CD4-positive, alpha-beta memory T cell (primary cell): ENCODE measurements at regions not wholly inside any gene's neighbourhood (a gene's known extent, or its start where the extent isn't known, plus 50 kb on each side); places are given as distances from the start of the nearest gene placed in this dataset.
A peak's percentile ranks its signal among the peaks of the same experiment; 100 is the strongest.

ENCODE experiments used
- CTCF ChIA-PET: fragments of 350-600 bp; sonication (Branson Sonifier 250); formaldehyde crosslinking; loops from one replicate; lab custom pipeline; 2021; ENCODE audit warnings: inconsistent platforms; ENCODE audit not compliant: partially characterized antibody; lab: Charles Lee
- POLR2A ChIA-PET: fragments of 350-600 bp; sonication (Branson Sonifier 250); formaldehyde crosslinking; loops from one replicate; lab custom pipeline; 2021; ENCODE audit not compliant: partially characterized antibody; lab: Charles Lee
- DNase-seq, 5 donors: peaks; one replicate each; pipeline versions ENCODE4 v3.0.0 to v3.0.0-alpha.2; 2020 to 2022; ENCODE audit warnings: mixed read lengths in 1 of 5
- H3K27ac ChIP-seq: one replicate; pipeline ENCODE4 v1.7.0; 2013; ENCODE audit warnings: low read depth, low read length
- H3K27me3 ChIP-seq: 2 replicates; pipeline ENCODE4 v1.7.0; 2013; ENCODE audit warnings: mild to moderate bottlenecking, low read length, moderate library complexity; ENCODE audit not compliant: insufficient read depth
- H3K36me3 ChIP-seq: 2 replicates; pipeline ENCODE4 v1.7.0; 2013; ENCODE audit warnings: mild to moderate bottlenecking, low read length, moderate library complexity; ENCODE audit not compliant: insufficient read depth
- H3K4me1 ChIP-seq: 2 replicates; pipeline ENCODE4 v1.7.0; 2013; ENCODE audit warnings: mild to moderate bottlenecking, low read length, moderate library complexity; ENCODE audit not compliant: insufficient read depth
- H3K4me3 ChIP-seq, 2 donors: one replicate each; pipeline ENCODE4 v1.7.0; 2013; ENCODE audit warnings: low read length in 2 of 2, mild to moderate bottlenecking in 1 of 2
- H3K9me3 ChIP-seq, 2 donors: one replicate each; pipeline ENCODE4 v1.7.0; 2013; ENCODE audit warnings: low read length in 2 of 2, control low read depth in 1 of 2; ENCODE audit not compliant: control insufficient read depth in 1 of 2
- H3K27ac Mint-ChIP-seq, 7 donors: one replicate each; pipeline ENCODE4 v1.8.0; 2020 to 2021; ENCODE audit warnings: mixed read lengths in 7 of 7, mild to moderate bottlenecking in 6 of 7, inconsistent platforms in 3 of 7, moderate library complexity in 3 of 7
- H3K27me3 Mint-ChIP-seq, 2 donors: one replicate each; pipeline ENCODE4 v1.8.0; 2020 to 2021; ENCODE audit warnings: mixed read lengths in 2 of 2
- H3K36me3 Mint-ChIP-seq, 2 donors: one replicate each; pipeline ENCODE4 v1.8.0; 2020 to 2021; ENCODE audit warnings: mixed read lengths in 2 of 2, inconsistent platforms in 1 of 2, mild to moderate bottlenecking in 1 of 2
- H3K4me1 Mint-ChIP-seq, 4 donors: one replicate each; pipeline ENCODE4 v1.8.0; 2020 to 2021; ENCODE audit warnings: mixed read lengths in 4 of 4, mild to moderate bottlenecking in 1 of 4
- H3K4me3 Mint-ChIP-seq, 8 donors: one replicate each; pipeline ENCODE4 v1.8.0; 2020 to 2021; ENCODE audit warnings: mixed read lengths in 8 of 8, mild to moderate bottlenecking in 7 of 8, moderate library complexity in 6 of 8, inconsistent platforms in 3 of 8
- H3K9me3 Mint-ChIP-seq, 8 donors: one replicate each; pipeline ENCODE4 v1.8.0; 2020 to 2021; ENCODE audit warnings: mixed read lengths in 8 of 8, mild to moderate bottlenecking in 5 of 8, inconsistent platforms in 3 of 8, moderate library complexity in 1 of 8
- intact Hi-C: fragments of 100-400 bp; cut with micrococcal nuclease; formaldehyde crosslinking; loops from one replicate; pipeline ENCODE4 v1.15.1; 2023

GRCh38 chr16:85435286-85435685 is 177.8 kb upstream of the GSE1 start:
- POLR2A ChIA-PET: interaction anchor here (0.6 kb wide), 1 partner anchor 92 kb away, joined by 3 read pairs; no protein-coding TSS in a partner anchor
- CTCF ChIA-PET: interaction anchor here (1.6 kb wide), 1 partner anchor 12 kb away, joined by 3 read pairs; no protein-coding TSS in a partner anchor
- Mint-ChIP-seq H3K9me3 (no peaks in the 10 kb centered on the region), H3K36me3 (no peaks in the 10 kb centered on the region), H3K4me3 (no peak overlapping the region), H3K27me3 (no peaks in the 10 kb centered on the region), H3K27ac (no peak overlapping the region), H3K4me1 (peaks cover 0 to 2% (median 0%) of the 10 kb centered on the region in 4 donors)
- no peak overlapping the region for H3K27ac ChIP-seq
- no peaks in the 10 kb centered on the region for H3K36me3 ChIP-seq
- DNase-seq: no peak
- intact Hi-C loops: no loop called here
- no peaks in the 10 kb centered on the region for H3K9me3 ChIP-seq
- no peaks in the 10 kb centered on the region for H3K4me1 ChIP-seq
- no peak overlapping the region for H3K4me3 ChIP-seq
- no peaks in the 10 kb centered on the region for H3K27me3 ChIP-seq

- no peak overlapping the region for H3K27ac Mint-ChIP-seq
- Histone ChIP-seq H3K4me1 (no peaks in the 10 kb centered on the region), H3K9me3 (no peaks in the 10 kb centered on the region), H3K27ac (no peak overlapping the region), H3K4me3 (no peak overlapping the region), H3K36me3 (no peaks in the 10 kb centered on the region), H3K27me3 (no peaks in the 10 kb centered on the region)
- peaks cover 0 to 2% (median 0%) of the 10 kb centered on the region in 4 donors for H3K4me1 Mint-ChIP-seq
- H3K27me3 Mint-ChIP-seq: no peaks in the 10 kb centered on the region
- H3K4me3 Mint-ChIP-seq: no peak overlapping the region
- intact Hi-C loops: no loop called here
- H3K9me3 Mint-ChIP-seq: no peaks in the 10 kb centered on the region
- H3K36me3 Mint-ChIP-seq: no peaks in the 10 kb centered on the region
- ChIA-PET CTCF (interaction anchor here (1.0 to 1.6 kb wide), 2 partner anchors 12 to 13 kb away, joined by 3 to 4 read pairs; no protein-coding TSS in a partner anchor), POLR2A (interaction anchor here (0.6 kb wide), 1 partner anchor 91 kb away, joined by 3 read pairs; no protein-coding TSS in a partner anchor)
- DNase-seq: no peak
Measured at GRCh38 chr16:85435700-85436099, 177.4 kb upstream of the GSE1 start.

GRCh38 chr16:85436207-85436606 is 176.9 kb upstream of the GSE1 start:
- Mint-ChIP-seq H3K4me1 (peaks cover 0 to 2% (median 0%) of the 10 kb centered on the region in 4 donors), H3K9me3 (no peaks in the 10 kb centered on the region), H3K27me3 (no peaks in the 10 kb centered on the region), H3K27ac (peak overlapping the region in 1 of 7 donors; percentile 3), H3K4me3 (no peak overlapping the region), H3K36me3 (no peaks in the 10 kb centered on the region)
- POLR2A ChIA-PET: interaction anchor here (0.6 kb wide), 1 partner anchor 91 kb away, joined by 3 read pairs; no protein-coding TSS in a partner anchor
- intact Hi-C loops: no loop called here
- no peak overlapping the region for H3K27ac ChIP-seq
- CTCF ChIA-PET: interaction anchor here (1.0 to 1.6 kb wide), 2 partner anchors 11 to 14 kb away, joined by 3 to 4 read pairs; no protein-coding TSS in a partner anchor
- no peaks in the 10 kb centered on the region for H3K4me1 ChIP-seq
- DNase-seq: no peak
- H3K27me3 ChIP-seq: no peaks in the 10 kb centered on the region
- no peak overlapping the region for H3K4me3 ChIP-seq
- H3K36me3 ChIP-seq: no peaks in the 10 kb centered on the region
- no peaks in the 10 kb centered on the region for H3K9me3 ChIP-seq

GRCh38 chr16:85436636-85437165 is 176.4 kb upstream of the GSE1 start:
- Mint-ChIP-seq H3K36me3 (no peaks in the 10 kb centered on the region), H3K4me3 (no peak overlapping the region), H3K27ac (no peak overlapping the region), H3K27me3 (no peaks in the 10 kb centered on the region), H3K4me1 (peaks cover 0 to 2% (median 0%) of the 10 kb centered on the region in 4 donors), H3K9me3 (no peaks in the 10 kb centered on the region)
- Histone ChIP-seq H3K27ac (no peak overlapping the region), H3K9me3 (no peaks in the 10 kb centered on the region), H3K27me3 (no peaks in the 10 kb centered on the region), H3K36me3 (no peaks in the 10 kb centered on the region), H3K4me1 (no peaks in the 10 kb centered on the region), H3K4me3 (no peak overlapping the region)
- DNase-seq: no peak
- ChIA-PET POLR2A (no interaction called here), CTCF (interaction anchor here (1.0 to 1.6 kb wide), 2 partner anchors 11 to 14 kb away, joined by 3 to 4 read pairs; no protein-coding TSS in a partner anchor)
- intact Hi-C loops: no loop called here

DNA sequence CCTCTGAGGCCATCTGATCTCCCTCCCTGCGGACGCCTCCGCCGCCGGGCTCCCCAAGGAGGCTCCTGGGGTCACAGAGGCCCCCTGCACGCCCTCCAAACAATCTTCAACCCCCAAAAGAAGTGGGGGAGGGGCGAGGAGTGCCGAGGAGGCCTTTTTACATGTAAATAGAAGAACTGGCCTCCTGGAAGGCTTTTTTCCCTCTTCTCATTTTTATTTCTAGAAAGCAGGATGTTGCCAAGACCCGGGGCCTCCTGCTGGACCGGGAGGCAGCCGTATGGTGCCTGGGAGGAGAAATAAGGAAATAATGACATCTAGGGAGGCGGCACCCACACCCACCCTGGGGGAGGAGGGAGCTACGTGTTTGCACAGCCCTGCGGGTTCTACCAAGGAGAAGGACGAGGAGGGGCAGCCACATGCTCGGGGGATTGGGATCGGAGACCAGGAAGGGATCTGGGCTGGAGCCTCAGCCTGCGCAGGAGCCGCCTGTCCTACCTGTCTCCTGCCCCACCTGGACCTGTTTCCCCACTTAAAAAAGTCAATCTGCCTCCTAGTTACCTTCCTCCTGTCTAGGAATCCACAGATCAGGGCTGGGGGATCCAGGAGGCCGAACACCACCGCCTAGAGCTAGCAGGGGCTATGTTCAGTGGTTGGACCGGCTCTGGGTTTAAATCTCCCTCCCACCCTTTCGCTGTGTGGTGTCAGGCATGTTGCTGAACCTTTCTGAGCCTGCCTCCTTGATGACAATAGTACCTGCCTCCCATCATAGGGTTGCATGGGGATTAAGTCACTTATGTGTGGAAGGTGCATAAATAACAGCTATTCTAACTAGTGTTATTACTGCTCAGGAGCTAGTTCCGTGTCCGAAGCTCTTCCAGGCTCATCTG is 175.7 kb upstream of the GSE1 start:
- CTCF ChIA-PET: interaction anchor here (0.7 kb wide), 1 partner anchor 17 kb away, joined by 3 read pairs; no protein-coding TSS in a partner anchor
- Mint-ChIP-seq H3K9me3 (no peaks in the 10 kb centered on the region), H3K27me3 (no peaks in the 10 kb centered on the region), H3K4me3 (no peak overlapping the region), H3K4me1 (peaks cover 0 to 2% (median 0%) of the 10 kb centered on the region in 4 donors), H3K27ac (no peak overlapping the region), H3K36me3 (no peaks in the 10 kb centered on the region)
- Histone ChIP-seq H3K27ac (no peak overlapping the region), H3K9me3 (no peaks in the 10 kb centered on the region), H3K4me1 (no peaks in the 10 kb centered on the region), H3K27me3 (no peaks in the 10 kb centered on the region), H3K4me3 (no peak overlapping the region), H3K36me3 (no peaks in the 10 kb centered on the region)
- no peak for DNase-seq
- POLR2A ChIA-PET: no interaction called here
- intact Hi-C loops: no loop called here

- no peaks in the 10 kb centered on the region for H3K4me1 Mint-ChIP-seq
- no peaks in the 10 kb centered on the region for H3K9me3 Mint-ChIP-seq
- no peaks in the 10 kb centered on the region for H3K27me3 Mint-ChIP-seq
- no peak overlapping the region for H3K4me3 Mint-ChIP-seq
- H3K27ac Mint-ChIP-seq: no peak overlapping the region
- no peaks in the 10 kb centered on the region for H3K27me3 ChIP-seq
- POLR2A ChIA-PET: no interaction called here
- no peaks in the 10 kb centered on the region for H3K36me3 ChIP-seq
- H3K4me3 ChIP-seq: no peak overlapping the region
- H3K4me1 ChIP-seq: no peaks in the 10 kb centered on the region
- DNase-seq: no peak
- CTCF ChIA-PET: no interaction called here
- no peaks in the 10 kb centered on the region for H3K9me3 ChIP-seq
- no peak overlapping the region for H3K27ac ChIP-seq
- intact Hi-C loops: no loop called here
- H3K36me3 Mint-ChIP-seq: no peaks in the 10 kb centered on the region
Measured at GRCh38 chr16:85438981-85439685, 174.0 kb upstream of the GSE1 start.
